WTC11 (cell line): ENCODE measurements at regions not wholly inside any gene's neighbourhood (a gene's known extent, or its start where the extent isn't known, plus 50 kb on each side); places are given as distances from the start of the nearest gene placed in this dataset.

Source experiments
- ESRRA ChIP-seq: sonication (generic); formaldehyde crosslinking; IDR thresholded peaks from 2 replicates; pipeline ENCODE4 v1.8.1; 2022; ENCODE audit warnings: mild to moderate bottlenecking, missing genetic modification reagents, borderline replicate concordance
- ETV6 ChIP-seq: sonication (generic); formaldehyde crosslinking; IDR thresholded peaks from 2 replicates; pipeline ENCODE4 v1.8.1; 2022; ENCODE audit warnings: mild to moderate bottlenecking, missing genetic modification reagents
- JUN ChIP-seq: sonication (generic); formaldehyde crosslinking; IDR thresholded peaks from 2 replicates; pipeline ENCODE4 v1.8.0; 2023; ENCODE audit warnings: mild to moderate bottlenecking, missing genetic modification reagents
- KAT7 ChIP-seq: sonication (generic); formaldehyde crosslinking; IDR thresholded peaks from 2 replicates; pipeline ENCODE4 v1.8.1; 2023; ENCODE audit warnings: missing genetic modification reagents, mild to moderate bottlenecking, borderline replicate concordance
- NFYB ChIP-seq: sonication (generic); formaldehyde crosslinking; conservative IDR thresholded peaks from 2 replicates; pipeline ENCODE4 v1.8.0; 2022; ENCODE audit warnings: low read depth, missing genetic modification reagents
- NR1H2 ChIP-seq: sonication (generic); formaldehyde crosslinking; IDR thresholded peaks from 2 replicates; pipeline ENCODE4 v1.9.0; 2021; ENCODE audit warnings: mild to moderate bottlenecking, moderate library complexity, missing genetic modification reagents
- PRRX2 ChIP-seq: fragments of 250-450 bp; sonication (Bioruptor Pico); IDR thresholded peaks from 2 replicates; pipeline ENCODE4 v1.8.0; 2021; ENCODE audit warnings: mild to moderate bottlenecking
- SMAD4 ChIP-seq: sonication (generic); formaldehyde crosslinking; IDR thresholded peaks from 2 replicates; pipeline ENCODE4 v1.8.0; 2022; ENCODE audit warnings: mild to moderate bottlenecking, missing genetic modification reagents
- TEAD4 ChIP-seq: sonication (generic); formaldehyde crosslinking; IDR thresholded peaks from 2 replicates; pipeline ENCODE4 v1.8.0; 2022; ENCODE audit warnings: mild to moderate bottlenecking, missing genetic modification reagents
- ZMAT4 ChIP-seq: fragments of 250-450 bp; sonication (Bioruptor Pico); IDR thresholded peaks from 2 replicates; pipeline ENCODE4 v1.9.0; 2021; ENCODE audit warnings: mild to moderate bottlenecking
- ZNF138 ChIP-seq: sonication (generic); formaldehyde crosslinking; conservative IDR thresholded peaks from 2 replicates; pipeline ENCODE4 v1.8.1; 2022; ENCODE audit warnings: mild to moderate bottlenecking, moderate library complexity, missing genetic modification reagents
- ZNF416 ChIP-seq: fragments of 250-450 bp; sonication (Bioruptor Pico); IDR thresholded peaks from 2 replicates; pipeline ENCODE4 v1.9.0; 2021; ENCODE audit warnings: mild to moderate bottlenecking, inconsistent platforms
- TF ChIP-seq, protein P1 (sequence below): sonication (generic); formaldehyde crosslinking; conservative IDR thresholded peaks from 2 replicates; pipeline ENCODE4 v1.8.1; 2022; ENCODE audit warnings: mild to moderate bottlenecking, missing genetic modification reagents
- TF ChIP-seq, protein P2 (sequence below): fragments of 200-600 bp; IDR thresholded peaks from 2 replicates; pipeline ENCODE4 v1.8.0; 2022; ENCODE audit warnings: antibody characterized with exemption

GRCh38 chr5:28249771-28250415, 1211.5 kb upstream of the CDH9 start:
- TF ChIP-seq, protein P1, sequence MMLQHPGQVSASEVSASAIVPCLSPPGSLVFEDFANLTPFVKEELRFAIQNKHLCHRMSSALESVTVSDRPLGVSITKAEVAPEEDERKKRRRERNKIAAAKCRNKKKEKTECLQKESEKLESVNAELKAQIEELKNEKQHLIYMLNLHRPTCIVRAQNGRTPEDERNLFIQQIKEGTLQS: no peak
- TF ChIP-seq, protein P2, sequence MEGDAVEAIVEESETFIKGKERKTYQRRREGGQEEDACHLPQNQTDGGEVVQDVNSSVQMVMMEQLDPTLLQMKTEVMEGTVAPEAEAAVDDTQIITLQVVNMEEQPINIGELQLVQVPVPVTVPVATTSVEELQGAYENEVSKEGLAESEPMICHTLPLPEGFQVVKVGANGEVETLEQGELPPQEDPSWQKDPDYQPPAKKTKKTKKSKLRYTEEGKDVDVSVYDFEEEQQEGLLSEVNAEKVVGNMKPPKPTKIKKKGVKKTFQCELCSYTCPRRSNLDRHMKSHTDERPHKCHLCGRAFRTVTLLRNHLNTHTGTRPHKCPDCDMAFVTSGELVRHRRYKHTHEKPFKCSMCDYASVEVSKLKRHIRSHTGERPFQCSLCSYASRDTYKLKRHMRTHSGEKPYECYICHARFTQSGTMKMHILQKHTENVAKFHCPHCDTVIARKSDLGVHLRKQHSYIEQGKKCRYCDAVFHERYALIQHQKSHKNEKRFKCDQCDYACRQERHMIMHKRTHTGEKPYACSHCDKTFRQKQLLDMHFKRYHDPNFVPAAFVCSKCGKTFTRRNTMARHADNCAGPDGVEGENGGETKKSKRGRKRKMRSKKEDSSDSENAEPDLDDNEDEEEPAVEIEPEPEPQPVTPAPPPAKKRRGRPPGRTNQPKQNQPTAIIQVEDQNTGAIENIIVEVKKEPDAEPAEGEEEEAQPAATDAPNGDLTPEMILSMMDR: no peak
- no peak for TF ChIP-seq NR1H2 (CRISPR knock-in tag)
- TF ChIP-seq KAT7: no peak
- no peak for TF ChIP-seq NFYB
- no peak for TF ChIP-seq JUN (CRISPR knock-in tag)
- TF ChIP-seq ESRRA (CRISPR knock-in tag): no peak
- no peak for TF ChIP-seq PRRX2
- no peak for TF ChIP-seq SMAD4 (CRISPR knock-in tag)
- no peak for TF ChIP-seq ZMAT4 (CRISPR knock-in tag)
- TF ChIP-seq ZNF138 (CRISPR knock-in tag): no peak
- TF ChIP-seq ETV6 (CRISPR knock-in tag): no peak
- no peak for TF ChIP-seq ZNF416 (CRISPR knock-in tag)
- no peak for TF ChIP-seq TEAD4
